Nephron (organoid): ENCODE measurements at regions not wholly inside any gene's neighbourhood (a gene's known extent, or its start where the extent isn't known, plus 50 kb on each side); places are given as distances from the start of the nearest gene placed in this dataset.

Experiments
- H3K27ac Mint-ChIP-seq, 3 experiments: 2 replicates each; pipeline ENCODE4 v1.8.0; 2020; ENCODE audit warnings: mixed read lengths in 3 of 3, mild to moderate bottlenecking in 2 of 3, moderate library complexity in 1 of 3
- H3K27me3 Mint-ChIP-seq: 2 replicates; pipeline ENCODE4 v1.8.0; 2021; ENCODE audit warnings: low read depth, mild to moderate bottlenecking, moderate library complexity, mixed read lengths
- H3K36me3 Mint-ChIP-seq: 2 replicates; pipeline ENCODE4 v1.8.0; 2020; ENCODE audit warnings: low read depth, mixed read lengths
- H3K4me1 Mint-ChIP-seq: 2 replicates; pipeline ENCODE4 v1.8.0; 2020; ENCODE audit warnings: mixed read lengths
- H3K4me3 Mint-ChIP-seq, 3 experiments: 2 replicates each; pipeline ENCODE4 v1.8.0; 2020; ENCODE audit warnings: mild to moderate bottlenecking in 3 of 3, mixed read lengths in 3 of 3, moderate library complexity in 2 of 3
- H3K9me3 Mint-ChIP-seq: 2 replicates; pipeline ENCODE4 v1.8.0; 2020; ENCODE audit warnings: mixed read lengths
- CTCF ChIP-seq, 3 experiments: fragments of 200-600 bp; sonication (generic); IDR thresholded peaks; one replicate each; pipeline ENCODE4 v1.5.0; 2021; ENCODE audit warnings: antibody characterized with exemption in 3 of 3; ENCODE audit not compliant: unreplicated experiment in 3 of 3

DNA sequence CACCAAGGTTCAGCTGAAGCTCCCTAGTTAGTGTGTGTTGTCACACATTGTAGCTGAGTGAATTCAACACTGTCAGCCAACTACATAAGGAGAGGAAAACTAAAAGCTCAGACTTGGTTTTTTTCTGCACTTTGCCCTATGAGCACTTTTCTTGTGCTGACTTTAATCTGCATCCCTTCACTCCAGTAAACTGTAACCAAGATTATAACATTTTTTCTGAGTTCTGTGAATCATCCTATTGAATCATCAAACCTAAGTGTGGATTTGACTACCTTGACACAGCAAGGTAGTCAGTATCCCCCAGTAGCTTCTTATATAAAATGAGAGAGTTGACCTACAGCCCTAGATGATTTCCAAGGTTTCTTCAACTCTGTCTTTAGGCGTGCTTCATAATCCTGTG lies 325.0 kb downstream of the AGTPBP1 start:
- Mint-ChIP-seq H3K4me3 (no peak overlapping the region), H3K27ac (peak overlapping the region in 2 of 3 experiments; percentile 11 to 31), H3K9me3 (peaks cover under 1% of the 10 kb centered on the region), H3K36me3 (no peaks in the 10 kb centered on the region), H3K4me1 (peaks cover 18% of the 10 kb centered on the region), H3K27me3 (no peaks in the 10 kb centered on the region)
- TF ChIP-seq CTCF (IDR thresholded peaks at IDR 0.05; ENCODE audit: unreplicated experiment in 3 of 3): no peak

- no peak for TF ChIP-seq CTCF (IDR thresholded peaks at IDR 0.05; ENCODE audit: unreplicated experiment in 3 of 3)
Measured at GRCh38 chr9:85414390-85414789, 327.4 kb downstream of the AGTPBP1 start.

DNA sequence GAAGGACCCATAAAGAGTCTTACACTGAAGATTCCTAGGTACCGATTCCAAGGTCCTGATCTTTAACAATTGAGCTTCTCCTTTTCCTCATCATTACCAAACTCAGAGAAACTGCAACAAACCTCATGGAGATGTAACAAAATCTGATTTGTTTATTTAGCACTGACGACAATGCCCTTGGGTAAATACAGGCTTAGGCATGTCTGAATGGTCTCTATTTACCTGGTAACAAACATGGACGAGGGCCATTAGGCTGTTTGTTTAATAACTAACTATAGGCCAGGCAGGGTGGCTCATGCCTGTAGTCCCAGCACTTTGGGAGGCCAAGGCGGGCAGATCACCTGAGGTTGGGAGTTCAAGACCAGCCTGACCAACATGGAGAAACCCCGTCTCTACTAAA lies 333.3 kb downstream of the AGTPBP1 start:
- no peak overlapping the region for H3K4me3 Mint-ChIP-seq
- H3K4me1 Mint-ChIP-seq: no peaks in the 10 kb centered on the region
- H3K9me3 Mint-ChIP-seq: no peaks in the 10 kb centered on the region

More at GRCh38 chr9:85414390-85414789, 327.4 kb downstream of the AGTPBP1 start:
- H3K36me3 Mint-ChIP-seq: no peaks in the 10 kb centered on the region
- no peak overlapping the region for H3K4me3 Mint-ChIP-seq
- no peaks in the 10 kb centered on the region for H3K27me3 Mint-ChIP-seq
- no peaks in the 10 kb centered on the region for H3K9me3 Mint-ChIP-seq
- no peak overlapping the region for H3K27ac Mint-ChIP-seq
- H3K4me1 Mint-ChIP-seq: peaks cover 9% of the 10 kb centered on the region

GRCh38 chr9:85405566-85405950 lies 336.2 kb downstream of the AGTPBP1 start:
- no peak for TF ChIP-seq CTCF (IDR thresholded peaks at IDR 0.05; ENCODE audit: unreplicated experiment in 3 of 3)
- Mint-ChIP-seq H3K36me3 (no peaks in the 10 kb centered on the region), H3K4me3 (no peak overlapping the region), H3K9me3 (no peaks in the 10 kb centered on the region), H3K27me3 (no peaks in the 10 kb centered on the region), H3K27ac (no peak overlapping the region), H3K4me1 (peaks cover 9% of the 10 kb centered on the region)

More for the DNA sequence above, 333.3 kb downstream of the AGTPBP1 start:
- no peak for TF ChIP-seq CTCF (IDR thresholded peaks at IDR 0.05; ENCODE audit: unreplicated experiment in 3 of 3)
- Mint-ChIP-seq H3K27ac (no peak overlapping the region), H3K36me3 (no peaks in the 10 kb centered on the region), H3K27me3 (no peaks in the 10 kb centered on the region)

- no peaks in the 10 kb centered on the region for H3K9me3 Mint-ChIP-seq
- peak overlapping the region in 1 of 3 experiments; percentile 39 for H3K27ac Mint-ChIP-seq
- no peaks in the 10 kb centered on the region for H3K36me3 Mint-ChIP-seq
- no peaks in the 10 kb centered on the region for H3K27me3 Mint-ChIP-seq
- TF ChIP-seq CTCF (IDR thresholded peaks at IDR 0.05; ENCODE audit: unreplicated experiment in 3 of 3): no peak
- no peak overlapping the region for H3K4me3 Mint-ChIP-seq
- peaks cover 9% of the 10 kb centered on the region for H3K4me1 Mint-ChIP-seq
Measured at GRCh38 chr9:85404911-85405565, 336.7 kb downstream of the AGTPBP1 start.

DNA sequence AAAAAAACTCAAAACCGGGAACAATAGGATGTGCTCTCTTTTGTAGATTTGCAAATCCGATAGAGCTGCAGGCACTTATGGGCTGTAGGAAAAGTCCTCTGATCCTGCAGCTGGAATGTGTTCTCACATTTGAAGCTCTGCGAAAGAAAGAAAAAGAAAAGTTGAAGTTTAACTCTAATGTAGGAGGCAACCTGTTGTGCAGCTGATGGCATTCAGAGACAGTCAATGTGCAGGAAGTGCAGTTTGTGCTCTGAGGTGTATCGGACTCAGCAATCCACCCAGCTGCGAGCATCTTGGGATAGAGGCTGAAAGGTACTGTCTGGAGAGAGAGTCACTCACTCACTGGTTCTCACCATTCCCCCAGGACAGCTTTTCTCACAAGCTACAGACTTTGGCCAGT lies 339.2 kb downstream of the AGTPBP1 start:
- no peaks in the 10 kb centered on the region for H3K36me3 Mint-ChIP-seq
- H3K4me1 Mint-ChIP-seq: peaks cover 18% of the 10 kb centered on the region
- no peaks in the 10 kb centered on the region for H3K27me3 Mint-ChIP-seq
- H3K9me3 Mint-ChIP-seq: no peaks in the 10 kb centered on the region
- peak overlapping the region; percentile 60 to 86 (median 84) for H3K27ac Mint-ChIP-seq
- TF ChIP-seq CTCF (IDR thresholded peaks at IDR 0.05; ENCODE audit: unreplicated experiment in 3 of 3): no peak
- no peak overlapping the region for H3K4me3 Mint-ChIP-seq
